GM12878 (cell line): ENCODE measurements at regions not wholly inside any gene's neighbourhood (a gene's known extent, or its start where the extent isn't known, plus 50 kb on each side); places are given as distances from the start of the nearest gene placed in this dataset.

Experiments
- ATAC-seq: fragments of 200-7000 bp; cut with Tn5 transposase; 3 replicates; pipeline ENCODE4 v1.9.1; 2020; ENCODE audit warnings: mild to moderate bottlenecking, moderate library complexity
- BruUV-seq: library from RNA; stranded (reverse); fragments of 400-500 nt; replicated peaks from 2 replicates; lab custom pipeline; 2021; lab: Mats Ljungman, UMichigan
- CTCF ChIA-PET: fragments of 300-600 bp; sonication (Branson Sonifier 250); formaldehyde crosslinking; extraction: SDS; loops from one replicate; lab custom pipeline; 2021; ENCODE audit warnings: inconsistent platforms; lab: Yijun Ruan, JAX
- POLR2A ChIA-PET: fragments of 350-600 bp; formaldehyde crosslinking; extraction: SDS; loops from one replicate; lab custom pipeline; 2021; ENCODE audit warnings: inconsistent platforms; lab: Charles Lee
- RAD21 ChIA-PET: fragments of 300-600 bp; sonication (Branson Sonifier 250); formaldehyde crosslinking; loops from one replicate; lab custom pipeline; 2023; ENCODE audit warnings: antibody characterized with exemption; ENCODE audit not compliant: unreplicated experiment; lab: Charles Lee
- SMC1A ChIA-PET: fragments of 300-600 bp; sonication (Branson Sonifier 250); formaldehyde crosslinking; loops from one replicate; lab custom pipeline; 2023; ENCODE audit not compliant: unreplicated experiment, uncharacterized antibody; lab: Charles Lee
- DNase-seq: peaks from one replicate; pipeline ENCODE4 v3.0.0-alpha.2; 2011; ENCODE audit warnings: low read depth, low spot score
- FAIRE-seq: peaks from 3 replicates; lab custom pipeline; 2011; peaks lifted over from hg19 to GRCh38; lab: Jason Lieb, UNC
- H2AFZ ChIP-seq: 2 replicates; pipeline ENCODE4 v1.6.0; 2011; ENCODE audit warnings: low read depth, low read length, control low read depth; ENCODE audit not compliant: control insufficient read depth
- H3K27ac ChIP-seq: 2 replicates; pipeline ENCODE4 v1.5.1; 2011; ENCODE audit warnings: control low read depth; ENCODE audit not compliant: control insufficient read depth, insufficient read depth
- H3K27me3 ChIP-seq, 2 experiments: replicated peaks in 1 of 2; 2 replicates each; pipeline versions ENCODE4 v1.6.0 to v1.6.1; 2011; ENCODE audit warnings: low read length in 1 of 2; ENCODE audit not compliant: control insufficient read depth in 2 of 2, insufficient read depth in 2 of 2
- H3K36me3 ChIP-seq, 2 experiments: 2 replicates each; pipeline ENCODE4 v1.5.1; 2011; ENCODE audit warnings: low read length in 1 of 2; ENCODE audit not compliant: control insufficient read depth in 2 of 2, insufficient read depth in 2 of 2
- H3K4me1 ChIP-seq: 2 replicates; pipeline ENCODE4 v1.6.1; 2011; ENCODE audit warnings: mild to moderate bottlenecking, low read length, moderate library complexity, mixed read lengths; ENCODE audit not compliant: control insufficient read depth, insufficient read depth
- H3K4me2 ChIP-seq: 2 replicates; pipeline ENCODE4 v1.6.0; 2011; ENCODE audit warnings: control low read depth; ENCODE audit not compliant: control insufficient read depth, insufficient read depth
- H3K4me3 ChIP-seq: fragments of 200-600 bp; sonication (generic); 2 replicates; pipeline ENCODE4 v1.5.1; 2016
- H3K79me2 ChIP-seq: 2 replicates; pipeline ENCODE4 v1.6.0; 2011; ENCODE audit warnings: low read length; ENCODE audit not compliant: control insufficient read depth, insufficient read depth
- H3K9ac ChIP-seq: 2 replicates; pipeline ENCODE4 v1.8.0; 2011; ENCODE audit warnings: low read length, control low read depth, mixed read lengths; ENCODE audit not compliant: control insufficient read depth, insufficient read depth
- H3K9me3 ChIP-seq: replicated peaks from 3 replicates; pipeline ENCODE4 v1.5.1; 2011; ENCODE audit warnings: mild to moderate bottlenecking, low read length; ENCODE audit not compliant: control insufficient read depth, insufficient read depth
- H4K20me1 ChIP-seq: 2 replicates; pipeline ENCODE4 v1.6.0; 2011; ENCODE audit not compliant: control insufficient read depth, insufficient read depth
- CBX5 ChIP-seq: sonication (generic); IDR thresholded peaks from 2 replicates; pipeline ENCODE4 v1.6.1; 2016; ENCODE audit warnings: low read depth, moderate library complexity, mild to moderate bottlenecking, inconsistent platforms
- CUX1 ChIP-seq: IDR thresholded peaks from 2 replicates; pipeline ENCODE4 v1.6.1; 2012; ENCODE audit warnings: improper control_type of control experiment, low read depth, low read length; ENCODE audit not compliant: insufficient replicate concordance
- DPF2 ChIP-seq: fragments of 450-650 bp; IDR thresholded peaks from 2 replicates; pipeline ENCODE4 v1.6.1; 2017; ENCODE audit warnings: mild to moderate bottlenecking
- GATAD2B ChIP-seq: fragments of 450-650 bp; conservative IDR thresholded peaks from 2 replicates; pipeline ENCODE4 v1.6.1; 2017; ENCODE audit warnings: low read depth, mild to moderate bottlenecking, moderate library complexity
- HDAC2 ChIP-seq: fragments of 200-600 bp; sonication (generic); IDR thresholded peaks from 2 replicates; pipeline ENCODE4 v1.6.1; 2017
- KDM1A ChIP-seq: fragments of 200-600 bp; sonication (generic); IDR thresholded peaks from 2 replicates; pipeline ENCODE4 v1.6.1; 2016; ENCODE audit warnings: borderline replicate concordance
- NFXL1 ChIP-seq: fragments of 450-650 bp; IDR thresholded peaks from 2 replicates; pipeline ENCODE4 v1.6.1; 2017; ENCODE audit warnings: antibody characterized with exemption, mild to moderate bottlenecking, borderline replicate concordance
- PAX8 ChIP-seq: fragments of 450-650 bp; IDR thresholded peaks from 2 replicates; pipeline ENCODE4 v1.6.1; 2017; ENCODE audit warnings: mild to moderate bottlenecking, moderate library complexity
- POLR2AphosphoS2 ChIP-seq: IDR thresholded peaks from 2 replicates; pipeline ENCODE4 v1.6.1; 2011; ENCODE audit warnings: low read depth, mild to moderate bottlenecking, low read length, improper control_type of control experiment, moderate library complexity
- POU2F2 ChIP-seq: IDR thresholded peaks from 3 replicates; pipeline ENCODE4 v1.6.1; 2011; ENCODE audit warnings: low read depth, mild to moderate bottlenecking, low read length, borderline replicate concordance
- SIX5 ChIP-seq: IDR thresholded peaks from 2 replicates; pipeline ENCODE4 v1.6.1; 2011; ENCODE audit warnings: mild to moderate bottlenecking, low read depth, low read length, moderate library complexity; ENCODE audit not compliant: severe bottlenecking
- TAF1 ChIP-seq: IDR thresholded peaks from 2 replicates; pipeline ENCODE4 v1.6.1; 2011; ENCODE audit warnings: mild to moderate bottlenecking, low read depth, low read length, borderline replicate concordance
- ZBTB4 ChIP-seq: fragments of 450-650 bp; formaldehyde crosslinking; IDR thresholded peaks from 2 replicates; pipeline ENCODE4 v1.4.0; 2022; ENCODE audit warnings: mild to moderate bottlenecking, moderate library complexity
- WGBS: methylation state at CpG from one replicate; pipeline ENCODE4 v1.1.6; 2016; ENCODE audit warnings: low lambda C conversion rate; ENCODE audit not compliant: insufficient replicate concordance, insufficient coverage; ENCODE audit errors: missing lambda C conversion rate; 5-methylcytosine and 5-hydroxymethylcytosine counted together
- in situ Hi-C: fragments of 300-500 bp; cut with MboI; formaldehyde crosslinking; loops from 9 replicates; pipeline ENCODE4 v1.14.3; 2018; ENCODE audit warnings: mixed read lengths
- intact Hi-C: fragments of 100-400 bp; cut with micrococcal nuclease; formaldehyde crosslinking; loops from one replicate; pipeline ENCODE4 v1.14.2; 2022; ENCODE audit not compliant: unreplicated experiment
- TF ChIP-seq, protein P1 (sequence below): IDR thresholded peaks from 2 replicates; pipeline ENCODE4 v1.6.1; 2012; ENCODE audit warnings: low read depth, low read length, improper control_type of control experiment

GRCh38 chr5:68669864-68670575, 423.8 kb upstream of the SLC30A5 start:
- no peak overlapping the region for H3K27ac ChIP-seq
- ChIA-PET RAD21 (no interaction called here), POLR2A (no interaction called here), CTCF (interaction anchor here (0.6 to 0.7 kb wide), 2 partner anchors 199 to 832 kb away, joined by 3 read pairs; no protein-coding TSS in a partner anchor), SMC1A (interaction anchor here (0.9 kb wide), 1 partner anchor 17 kb away, joined by 3 read pairs; no protein-coding TSS in a partner anchor)
- no peaks in the 10 kb centered on the region for H4K20me1 ChIP-seq
- no peak for DNase-seq
- 15% methylated on average over 8 of the region's 8 CpGs for WGBS
- no peaks in the 10 kb centered on the region for H3K9me3 ChIP-seq
- H3K4me2 ChIP-seq = no peak overlapping the region
- in situ Hi-C loops (no loop called here), intact Hi-C loops (no loop called here)
- no peaks in the 10 kb centered on the region for H3K36me3 ChIP-seq
- no peaks in the 10 kb centered on the region for H3K79me2 ChIP-seq
- ATAC-seq = no peak
- BruUV-seq = no TSS peak
- no peak overlapping the region for H3K4me3 ChIP-seq
- TF ChIP-seq DPF2 (no peak), CUX1 (no peak), CBX5 (no peak), SIX5 (no peak), ZBTB4 (no peak), TAF1 (no peak), POLR2AphosphoS2 (no peak), POU2F2 (no peak), HDAC2 (no peak), GATAD2B (no peak), KDM1A (no peak), NFXL1 (no peak), PAX8 (no peak)
- TF ChIP-seq, protein P1, sequence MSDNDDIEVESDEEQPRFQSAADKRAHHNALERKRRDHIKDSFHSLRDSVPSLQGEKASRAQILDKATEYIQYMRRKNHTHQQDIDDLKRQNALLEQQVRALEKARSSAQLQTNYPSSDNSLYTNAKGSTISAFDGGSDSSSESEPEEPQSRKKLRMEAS = no peak
- no peaks in the 10 kb centered on the region; a peak in 1 of 4 replicates for H3K27me3 ChIP-seq
- no peak overlapping the region for H2AFZ ChIP-seq
- no peak overlapping the region for H3K9ac ChIP-seq
- no peak for FAIRE-seq
- H3K4me1 ChIP-seq = no peaks in the 10 kb centered on the region
